Transverse colon (tissue), 3 donors: ENCODE measurements at regions not wholly inside any gene's neighbourhood (a gene's known extent, or its start where the extent isn't known, plus 50 kb on each side); places are given as distances from the start of the nearest gene placed in this dataset.

Source experiments
- CTCF ChIP-seq, 5 experiments: fragments of 200-600 bp in 3 of 5; fragments of 450-650 bp in 2 of 5; sonication (generic) in 3 of 5; IDR thresholded peaks; 1 replicate in 2 of 5; 2 replicates in 3 of 5; pipeline ENCODE4 v1.5.1; 2016 to 2017; ENCODE audit warnings: antibody characterized with exemption in 5 of 5, inconsistent platforms in 3 of 5, mild to moderate bottlenecking in 2 of 5, moderate library complexity in 1 of 5
- EP300 ChIP-seq: sonication (generic); formaldehyde crosslinking; IDR thresholded peaks from one replicate; pipeline ENCODE4 v1.6.1; 2017; ENCODE audit warnings: antibody characterized with exemption, low read depth
- POLR2A ChIP-seq: fragments of 450-650 bp; IDR thresholded peaks from one replicate; pipeline ENCODE4 v1.6.1; 2016; ENCODE audit warnings: antibody characterized with exemption, mild to moderate bottlenecking, moderate library complexity

DNA sequence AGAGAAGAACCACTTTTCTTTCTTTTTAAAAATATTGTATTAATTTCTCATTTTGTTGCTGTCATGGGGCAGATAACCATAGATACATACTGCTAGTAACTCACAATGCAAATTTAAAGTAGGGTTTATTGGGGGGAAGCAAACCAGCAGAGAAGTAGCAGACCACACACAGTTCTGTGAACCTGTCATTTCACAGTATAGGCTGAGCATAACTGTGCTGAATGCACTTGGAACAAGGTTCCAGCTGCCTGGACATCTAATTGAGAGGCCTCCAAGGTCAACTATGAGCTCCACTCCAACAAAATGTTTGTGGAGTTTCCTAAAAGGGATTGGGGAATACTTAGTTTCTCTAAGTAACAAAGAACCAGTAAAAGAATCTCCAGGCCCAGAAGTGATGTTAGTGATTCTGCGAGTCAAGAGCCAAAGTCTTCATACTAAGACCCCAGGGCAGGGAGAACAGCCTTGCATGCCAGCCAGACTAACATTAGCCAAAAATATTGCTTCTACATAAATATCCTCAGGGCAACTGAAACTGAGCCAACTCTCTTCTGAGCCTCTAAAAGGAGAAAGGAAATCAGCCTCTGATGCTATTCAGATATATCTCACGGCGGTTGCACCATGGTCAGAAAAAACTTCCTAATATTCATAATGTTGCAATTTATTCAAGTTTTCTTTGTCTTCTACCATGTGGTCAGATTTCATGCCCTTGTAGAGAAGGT lies 856.4 kb upstream of the ALCAM start:
- TF ChIP-seq CTCF (IDR thresholded peaks at IDR 0.05), result no peak
- TF ChIP-seq POLR2A, result no peak
- TF ChIP-seq EP300, result no peak
